Right ventricle myocardium superior (tissue), 1 donor: ENCODE measurements at regions not wholly inside any gene's neighbourhood (a gene's known extent, or its start where the extent isn't known, plus 50 kb on each side); places are given as distances from the start of the nearest gene placed in this dataset.

Experiments
- ATAC-seq: fragments of 200-7000 bp; cut with Tn5 transposase; one replicate; pipeline ENCODE4 v1.9.1; 2020; ENCODE audit warnings: mild to moderate bottlenecking; ENCODE audit not compliant: poor library complexity
- DNase-seq: peaks from one replicate; pipeline ENCODE4 v3.0.0-alpha.2; 2020
- intact Hi-C: fragments of 100-400 bp; cut with DNase I; formaldehyde crosslinking; loops from one replicate; pipeline ENCODE4 v1.11.2; 2022
- donor health status: DM: no; HTN: yes; CAD: no; lungs with severe emphysema.

GRCh38 chr13:47555235-47555634 lies 445.8 kb downstream of the SUCLA2 start:
- DNase-seq (no peak), ATAC-seq (no peak)
- intact Hi-C loops = no loop called here

DNA sequence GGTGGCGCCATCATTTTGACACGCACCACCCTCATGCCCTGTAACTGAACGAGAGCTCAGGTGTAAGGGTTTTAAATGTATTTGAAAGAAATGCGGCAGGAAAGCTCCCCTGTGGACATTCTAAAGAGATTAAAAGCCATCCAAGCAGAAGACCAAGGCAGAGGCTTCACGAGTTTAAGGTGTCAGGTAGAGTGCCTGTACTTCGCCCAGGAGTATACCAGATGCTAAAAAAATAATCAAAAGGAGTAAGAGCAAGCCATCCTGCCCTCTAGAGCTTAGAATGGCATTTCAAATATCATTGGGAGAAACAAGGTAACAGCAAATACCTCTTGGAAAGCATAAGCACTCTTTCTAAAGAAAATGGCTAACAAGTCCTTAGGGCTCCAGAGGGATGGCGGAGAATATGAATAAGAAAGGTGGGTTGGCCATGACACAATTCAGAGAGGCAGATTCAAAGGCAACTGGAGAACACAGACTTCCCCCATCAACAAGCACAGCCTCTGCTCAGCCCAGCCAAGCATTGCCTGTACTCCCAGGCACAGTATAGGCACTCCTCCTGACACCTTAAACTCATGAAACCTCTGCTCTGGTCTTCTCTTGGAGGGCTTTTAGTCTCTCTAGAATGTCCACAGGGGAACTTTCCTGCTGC lies 447.6 kb downstream of the SUCLA2 start:
- intact Hi-C loops = no loop called here
- ATAC-seq (no peak), DNase-seq (no peak)

DNA sequence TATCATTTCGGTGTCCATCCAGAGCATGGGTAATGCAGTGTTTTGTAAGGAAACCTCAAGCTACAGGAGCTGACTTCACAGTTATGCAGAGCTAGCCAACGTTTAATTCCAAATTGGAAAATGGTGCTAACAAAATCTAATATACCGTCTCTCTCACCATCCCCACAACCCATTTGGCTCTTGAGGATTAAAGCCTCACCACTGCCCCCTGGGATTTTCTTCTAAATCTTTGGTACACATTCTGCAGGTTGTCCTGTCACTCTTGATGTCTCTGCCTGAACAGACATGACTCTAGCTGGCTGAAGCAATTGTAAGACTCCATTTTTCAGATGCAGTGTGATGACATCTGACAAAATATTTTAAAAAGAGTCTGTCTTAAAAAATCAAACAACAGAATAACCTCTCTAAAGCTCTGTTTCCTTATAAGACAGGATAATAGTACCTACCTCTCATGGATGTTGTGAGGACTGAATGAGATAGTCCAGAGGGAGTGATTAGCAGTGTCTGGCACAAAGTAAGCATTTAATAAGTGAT lies 451.8 kb downstream of the SUCLA2 start:
- ATAC-seq (no peak), DNase-seq (no peak)
- intact Hi-C loops = no loop called here

GRCh38 chr13:47548294-47548840 lies 452.7 kb downstream of the SUCLA2 start:
- intact Hi-C loops = no loop called here
- ATAC-seq (no peak), DNase-seq (no peak)

DNA sequence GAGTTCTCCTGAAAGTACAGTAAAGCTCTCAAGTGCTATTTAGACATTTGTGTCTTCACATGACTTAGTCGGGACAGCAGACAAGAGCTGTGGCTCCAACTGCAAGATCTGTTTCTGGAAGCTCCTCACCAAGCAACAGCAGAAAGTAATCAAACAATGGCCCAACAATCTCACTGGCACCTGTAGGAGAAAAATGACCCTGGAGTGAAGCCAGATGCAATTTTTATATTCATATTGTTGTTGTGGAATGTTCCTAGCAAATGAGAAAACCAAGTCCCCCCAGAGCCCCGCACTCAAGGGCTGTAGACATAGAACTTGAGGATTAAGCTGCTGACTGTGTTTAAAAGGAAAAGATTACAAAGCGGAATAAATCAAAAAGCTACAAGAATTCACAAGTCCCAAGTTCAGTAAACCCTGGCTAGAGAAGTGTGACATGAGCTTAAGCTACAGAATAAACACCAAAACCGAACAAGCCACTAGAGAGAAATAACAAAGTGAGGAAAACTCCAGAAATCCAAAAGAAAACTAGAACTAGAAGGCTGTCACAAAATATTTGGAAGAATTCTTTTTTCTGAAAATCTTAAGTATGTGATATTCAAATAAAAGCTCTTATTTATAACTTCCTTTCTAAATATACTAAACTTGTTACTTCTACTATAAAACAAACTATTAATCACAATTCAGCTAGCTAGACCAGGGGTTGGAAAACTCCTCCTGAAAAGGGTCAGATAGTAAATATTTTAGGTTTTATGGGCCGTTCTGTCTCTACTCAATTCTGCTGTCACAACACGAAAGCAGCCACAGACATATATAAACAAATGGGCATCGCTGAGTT lies 454.5 kb downstream of the SUCLA2 start:
- peak; percentile 94 for ATAC-seq
- intact Hi-C loops = no loop called here
- no peak for DNase-seq

GRCh38 chr13:47545201-47546024 lies 455.7 kb downstream of the SUCLA2 start:
- intact Hi-C loops = no loop called here
- DNase-seq = no peak
- ATAC-seq = peak; percentile 63

DNA sequence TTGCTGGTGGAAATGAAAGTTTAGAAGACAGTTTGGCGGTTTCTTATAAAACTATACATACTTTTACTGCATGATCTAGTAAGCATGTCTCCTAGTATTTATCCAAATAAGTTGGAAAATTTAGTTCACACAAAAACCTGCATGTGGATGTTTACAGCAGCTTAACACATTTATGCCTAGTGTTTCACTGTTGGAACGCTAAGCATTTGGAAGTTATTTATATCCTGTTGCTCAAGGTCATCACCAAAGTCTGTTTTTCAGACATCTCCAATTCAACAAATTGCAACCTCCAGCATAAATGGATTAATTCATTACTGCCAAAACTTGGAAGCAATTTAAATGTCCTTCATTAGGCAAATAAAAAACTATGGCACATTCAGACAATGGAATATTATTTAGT lies 461.8 kb downstream of the SUCLA2 start:
- DNase-seq (no peak), ATAC-seq (peak; percentile 78)
- intact Hi-C loops = no loop called here

- no peak for DNase-seq
- intact Hi-C loops = no loop called here
- ATAC-seq = no peak
Measured at GRCh38 chr13:47523771-47524170, 477.3 kb downstream of the SUCLA2 start.

GRCh38 chr13:47521890-47522487 lies 479.1 kb downstream of the SUCLA2 start:
- intact Hi-C loops = no loop called here
- DNase-seq (no peak), ATAC-seq (peak; percentile 89)

DNA sequence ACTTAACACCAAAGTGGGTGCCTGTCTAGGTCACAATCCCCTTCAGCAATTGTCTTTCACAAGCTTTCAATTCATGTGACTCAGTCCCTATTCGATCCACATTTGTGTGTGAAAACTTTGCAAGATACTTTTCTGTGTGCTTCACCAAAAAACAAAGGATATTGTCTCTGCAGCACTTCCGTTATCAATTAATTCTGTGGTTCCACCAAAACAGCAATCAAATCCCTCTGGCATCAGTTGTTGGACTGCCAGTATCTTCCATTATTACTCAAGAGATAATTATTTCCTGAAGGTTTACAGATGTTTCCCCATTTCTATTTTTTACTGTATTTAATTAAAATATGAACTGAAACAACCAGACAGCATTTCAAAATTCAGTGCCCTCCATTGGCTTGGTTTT lies 481.4 kb downstream of the SUCLA2 start:
- DNase-seq = no peak
- no peak for ATAC-seq
- intact Hi-C loops = no loop called here

DNA sequence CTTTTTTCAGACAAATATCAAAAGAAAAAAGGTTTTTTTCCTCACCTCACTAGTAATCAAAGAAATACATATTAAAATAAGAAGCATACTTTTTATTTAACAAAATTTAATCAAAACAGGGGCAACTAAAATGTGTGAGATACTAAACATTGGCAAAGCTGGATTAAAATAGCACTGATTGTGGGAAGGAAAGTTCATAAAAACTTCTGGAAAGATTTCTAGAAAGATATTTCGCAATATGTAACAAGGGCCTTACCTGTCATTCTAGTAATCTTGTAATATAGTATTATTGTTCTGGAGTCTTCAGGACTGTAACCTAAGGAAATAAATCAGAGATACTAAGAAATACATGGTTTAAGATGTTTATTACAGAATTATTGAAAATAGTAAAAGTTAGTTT lies 482.5 kb downstream of the SUCLA2 start:
- no peak for ATAC-seq
- intact Hi-C loops = no loop called here
- no peak for DNase-seq

DNA sequence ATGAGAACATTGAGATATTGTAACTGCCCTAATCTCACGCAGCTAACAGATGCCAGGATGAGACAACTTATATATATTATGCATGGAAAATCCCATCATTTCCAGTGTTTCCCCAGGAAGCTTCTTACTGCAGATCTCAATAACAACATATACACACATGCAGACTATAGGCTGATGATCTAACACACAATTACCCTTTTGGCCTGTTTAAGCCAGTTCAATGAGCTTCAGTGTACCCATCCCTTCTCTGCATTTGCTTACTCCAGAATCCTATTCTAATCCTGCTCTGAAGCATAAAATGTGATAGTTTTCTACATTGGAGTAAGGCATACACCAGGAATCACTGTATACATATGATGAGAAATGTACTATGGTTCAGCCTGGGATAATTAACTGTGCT lies 489.4 kb downstream of the SUCLA2 start:
- ATAC-seq (no peak), DNase-seq (no peak)
- intact Hi-C loops = no loop called here

GRCh38 chr13:47508527-47509228 lies 492.4 kb downstream of the SUCLA2 start:
- ATAC-seq (peak; percentile 98), DNase-seq (no peak)
- intact Hi-C loops = no loop called here

- intact Hi-C loops = no loop called here
- no peak for ATAC-seq
- no peak for DNase-seq
Measured at GRCh38 chr13:47503475-47503874, 497.6 kb downstream of the SUCLA2 start.

GRCh38 chr13:47502166-47502565 lies 498.9 kb downstream of the SUCLA2 start:
- DNase-seq = no peak
- ATAC-seq = no peak
- intact Hi-C loops = no loop called here

- intact Hi-C loops = no loop called here
- ATAC-seq (no peak), DNase-seq (no peak)
Measured at GRCh38 chr13:47499358-47500150, 501.5 kb downstream of the SUCLA2 start.

DNA sequence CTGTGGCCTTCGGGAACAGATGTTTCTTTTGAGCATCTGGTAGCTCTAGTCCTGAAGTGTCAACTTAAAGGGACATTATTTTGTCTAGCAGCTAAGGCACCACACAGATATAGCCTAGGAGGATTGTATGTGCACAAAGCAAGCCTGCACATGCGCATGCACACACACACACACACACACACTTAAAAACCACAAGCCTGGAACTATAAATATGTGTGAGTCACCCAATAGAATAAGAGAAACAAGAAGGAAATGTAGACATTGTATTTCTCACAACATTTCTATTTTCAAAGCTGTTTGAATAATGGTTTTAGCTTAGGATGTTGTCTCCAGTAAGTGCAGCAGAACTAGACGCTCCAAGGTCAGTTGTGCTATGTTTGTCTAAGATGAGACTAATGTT lies 516.5 kb downstream of the SUCLA2 start:
- intact Hi-C loops = no loop called here
- DNase-seq (no peak), ATAC-seq (no peak)
